GM19468 (cell line): ENCODE measurements at regions not wholly inside any gene's neighbourhood (a gene's known extent, or its start where the extent isn't known, plus 50 kb on each side); places are given as distances from the start of the nearest gene placed in this dataset.
"Not testable (repeated sequence)": the region's sequence is repeated elsewhere in the genome, so short reads cannot be mapped to it uniquely, and the experiment has no call there.

Source experiments
- ATAC-seq: cut with Tn5 transposase; IDR thresholded peaks from one replicate; pipeline ENCODE4 v1.9.1; 2021; ENCODE audit warnings: mild to moderate bottlenecking, moderate library complexity, moderate number of reproducible peaks; ENCODE audit not compliant: unreplicated experiment; ENCODE audit errors: extremely low read depth

GRCh38 chr3:162731961-162732360 is 1235.4 kb downstream of the OTOL1 start:
- ATAC-seq, result not testable (repeated sequence)

- ATAC-seq, result no peak
These were observed 1242.2 kb downstream of the OTOL1 start for GRCh38 chr3:162738784-162739183.

GRCh38 chr3:162740941-162741596 is 1244.5 kb downstream of the OTOL1 start:
- ATAC-seq, result no peak

- no peak for ATAC-seq
These were observed 1245.6 kb downstream of the OTOL1 start for GRCh38 chr3:162742159-162742717.

GRCh38 chr3:162743091-162743490 is 1246.5 kb downstream of the OTOL1 start:
- no peak for ATAC-seq

- ATAC-seq, result no peak
These were observed 1264.2 kb downstream of the OTOL1 start for GRCh38 chr3:162760789-162761188.

GRCh38 chr3:162764051-162764807 is 1267.6 kb downstream of the OTOL1 start:
- no peak for ATAC-seq

- ATAC-seq, result no peak
These were observed 1268.1 kb downstream of the OTOL1 start for GRCh38 chr3:162764808-162765071.

- ATAC-seq, result no peak
These were observed 1268.9 kb downstream of the OTOL1 start for GRCh38 chr3:162765524-162765923.

- no peak for ATAC-seq
These were observed 1273.0 kb downstream of the OTOL1 start for GRCh38 chr3:162769564-162769963.

GRCh38 chr3:162770551-162770950 is 1273.9 kb downstream of the OTOL1 start:
- no peak for ATAC-seq

- ATAC-seq, result no peak
These were observed 1278.0 kb downstream of the OTOL1 start for GRCh38 chr3:162774613-162775100.

- no peak for ATAC-seq
These were observed 1279.5 kb downstream of the OTOL1 start for GRCh38 chr3:162776148-162776547.

- no peak for ATAC-seq
These were observed 1280.5 kb downstream of the OTOL1 start for GRCh38 chr3:162777118-162777517.

GRCh38 chr3:162780313-162780712 is 1283.7 kb downstream of the OTOL1 start:
- no peak for ATAC-seq

GRCh38 chr3:162799910-162800309 is 1303.3 kb downstream of the OTOL1 start:
- no peak for ATAC-seq

- no peak for ATAC-seq
These were observed 1305.8 kb downstream of the OTOL1 start for GRCh38 chr3:162802228-162802965.

GRCh38 chr3:162810776-162811175 is 1314.2 kb downstream of the OTOL1 start:
- ATAC-seq, result no peak

- no peak for ATAC-seq
These were observed 1346.1 kb downstream of the OTOL1 start for GRCh38 chr3:162842549-162843216.

- no peak for ATAC-seq
These were observed 1349.3 kb downstream of the OTOL1 start for GRCh38 chr3:162845918-162846317.
